ENCODE measurements at regions not wholly inside any gene's neighbourhood (a gene's known extent, or its start where the extent isn't known, plus 50 kb on each side); places are given as distances from the start of the nearest gene placed in this dataset.

- Histone ChIP-seq H3K79me2 (ENCODE audit: control insufficient read depth, insufficient read depth, low read length) (no peaks in the 10 kb centered on the region), H2AFZ (ENCODE audit: insufficient read depth, low read depth, low read length, poor library complexity, severe bottlenecking) (no peak overlapping the region), H3K9ac (ENCODE audit: low read length) (no peak overlapping the region), H3K4me2 (replicated peaks; ENCODE audit: low read depth, low read length, poor library complexity, severe bottlenecking) (no peak overlapping the region), H4K20me1 (ENCODE audit: control insufficient read depth, insufficient read depth, low read length, poor library complexity, severe bottlenecking) (no peaks in the 10 kb centered on the region), H3K36me3 (replicated peaks in 1 of 2; ENCODE audit: control extremely low read depth in 1 of 2, control insufficient read depth in 1 of 2, extremely low read depth in 1 of 2, insufficient read depth in 2 of 2, low read length in 1 of 2) (no peaks in the 10 kb centered on the region), H3K9me3 (ENCODE audit: control extremely low read depth in 1 of 3, control insufficient read depth in 2 of 3, insufficient read depth in 1 of 3, low read length in 2 of 3) (no peaks in the 10 kb centered on the region), H3K4me3 (ENCODE audit: control extremely low read depth in 1 of 5, extremely low read depth in 1 of 5, insufficient read depth in 1 of 5, low read depth in 2 of 5, low read length in 4 of 5) (no peak overlapping the region), H3K4me1 (ENCODE audit: control insufficient read depth in 2 of 2, insufficient read depth in 2 of 2, low read length in 2 of 2) (no peaks in the 10 kb centered on the region), H3K27ac (ENCODE audit: low read length in 2 of 2) (no peak overlapping the region), H3K27me3 (replicated peaks in 1 of 4; ENCODE audit: control extremely low read depth in 1 of 4, control insufficient read depth in 3 of 4, insufficient read depth in 4 of 4, low read length in 3 of 4) (no peaks in the 10 kb centered on the region)
- Mint-ChIP-seq H3K4me3 (no peak overlapping the region), H3K27ac (no peak overlapping the region), H3K27me3 (no peaks in the 10 kb centered on the region), H3K9me3 (ENCODE audit: insufficient read depth) (no peaks in the 10 kb centered on the region), H3K4me1 (no peaks in the 10 kb centered on the region)
- intact Hi-C loops (cut with micrococcal nuclease): no loop called here
- TF ChIP-seq CTCF (IDR thresholded peaks at IDR 0.05) (no peak), EZH2 (IDR thresholded peaks at IDR 0.05; ENCODE audit: borderline replicate concordance, insufficient read depth, low read depth, low read length, poor library complexity, severe bottlenecking) (no peak)
- ATAC-seq (ENCODE audit: low read depth) (no peak), DNase-seq (no peak)
- POLR2A ChIA-PET: no interaction called here
- WGBS (ENCODE audit: insufficient coverage): no CpG with 5 or more reads among the region's 1 CpG
- CTCF ChIA-PET: no interaction called here
Observed at GRCh38 chr5:165714598-165714997, 2209.2 kb downstream of the MAT2B start.

GRCh38 chr5:165720901-165721300 lies 2215.5 kb downstream of the MAT2B start:
- H3K4me3 Mint-ChIP-seq: no peak overlapping the region
- peaks cover 4% of the 10 kb centered on the region for H3K9me3 Mint-ChIP-seq (ENCODE audit: insufficient read depth)
- DNase-seq (no peak), ATAC-seq (ENCODE audit: low read depth) (no peak)
- H3K27me3 Mint-ChIP-seq: no peaks in the 10 kb centered on the region
- H3K4me1 Mint-ChIP-seq: no peaks in the 10 kb centered on the region
- POLR2A ChIA-PET: no interaction called here
- CTCF ChIA-PET: no interaction called here
- Histone ChIP-seq H3K9me3 (ENCODE audit: control extremely low read depth in 1 of 3, control insufficient read depth in 2 of 3, insufficient read depth in 1 of 3, low read length in 2 of 3) (no peaks in the 10 kb centered on the region), H2AFZ (ENCODE audit: insufficient read depth, low read depth, low read length, poor library complexity, severe bottlenecking) (no peak overlapping the region), H3K36me3 (replicated peaks in 1 of 2; ENCODE audit: control extremely low read depth in 1 of 2, control insufficient read depth in 1 of 2, extremely low read depth in 1 of 2, insufficient read depth in 2 of 2, low read length in 1 of 2) (no peaks in the 10 kb centered on the region), H3K27me3 (replicated peaks in 1 of 4; ENCODE audit: control extremely low read depth in 1 of 4, control insufficient read depth in 3 of 4, insufficient read depth in 4 of 4, low read length in 3 of 4) (no peaks in the 10 kb centered on the region), H3K4me1 (ENCODE audit: control insufficient read depth in 2 of 2, insufficient read depth in 2 of 2, low read length in 2 of 2) (no peaks in the 10 kb centered on the region), H3K27ac (ENCODE audit: low read length in 2 of 2) (no peak overlapping the region), H3K4me2 (replicated peaks; ENCODE audit: low read depth, low read length, poor library complexity, severe bottlenecking) (no peak overlapping the region), H4K20me1 (ENCODE audit: control insufficient read depth, insufficient read depth, low read length, poor library complexity, severe bottlenecking) (no peaks in the 10 kb centered on the region), H3K79me2 (ENCODE audit: control insufficient read depth, insufficient read depth, low read length) (no peaks in the 10 kb centered on the region), H3K9ac (ENCODE audit: low read length) (no peak overlapping the region), H3K4me3 (ENCODE audit: control extremely low read depth in 1 of 5, extremely low read depth in 1 of 5, insufficient read depth in 1 of 5, low read depth in 2 of 5, low read length in 4 of 5) (no peak overlapping the region)
- TF ChIP-seq EZH2 (IDR thresholded peaks at IDR 0.05; ENCODE audit: borderline replicate concordance, insufficient read depth, low read depth, low read length, poor library complexity, severe bottlenecking): no peak
- no peak for TF ChIP-seq CTCF (IDR thresholded peaks at IDR 0.05)
- H3K27ac Mint-ChIP-seq: no peak overlapping the region
- intact Hi-C loops (cut with micrococcal nuclease): no loop called here
- WGBS (ENCODE audit: insufficient coverage): no CpG with 5 or more reads among the region's 3 CpGs
